GM12878 (cell line): ENCODE measurements at regions not wholly inside any gene's neighbourhood (a gene's known extent, or its start where the extent isn't known, plus 50 kb on each side); places are given as distances from the start of the nearest gene placed in this dataset.

Experiments used
- ATAC-seq: fragments of 200-7000 bp; cut with Tn5 transposase; 3 replicates; pipeline ENCODE4 v1.9.1; 2020; ENCODE audit warnings: mild to moderate bottlenecking, moderate library complexity
- BruUV-seq: library from RNA; stranded (reverse); fragments of 400-500 nt; replicated peaks from 2 replicates; lab custom pipeline; 2021; lab: Mats Ljungman, UMichigan
- CTCF ChIA-PET: fragments of 300-600 bp; sonication (Branson Sonifier 250); formaldehyde crosslinking; extraction: SDS; loops from one replicate; lab custom pipeline; 2021; ENCODE audit warnings: inconsistent platforms; lab: Yijun Ruan, JAX
- POLR2A ChIA-PET: fragments of 350-600 bp; formaldehyde crosslinking; extraction: SDS; loops from one replicate; lab custom pipeline; 2021; ENCODE audit warnings: inconsistent platforms; lab: Charles Lee
- RAD21 ChIA-PET: fragments of 300-600 bp; sonication (Branson Sonifier 250); formaldehyde crosslinking; loops from one replicate; lab custom pipeline; 2023; ENCODE audit warnings: antibody characterized with exemption; ENCODE audit not compliant: unreplicated experiment; lab: Charles Lee
- SMC1A ChIA-PET: fragments of 300-600 bp; sonication (Branson Sonifier 250); formaldehyde crosslinking; loops from one replicate; lab custom pipeline; 2023; ENCODE audit not compliant: unreplicated experiment, uncharacterized antibody; lab: Charles Lee
- DNase-seq: peaks from one replicate; pipeline ENCODE4 v3.0.0-alpha.2; 2011; ENCODE audit warnings: low read depth, low spot score
- FAIRE-seq: peaks from 3 replicates; lab custom pipeline; 2011; peaks lifted over from hg19 to GRCh38; lab: Jason Lieb, UNC
- H2AFZ ChIP-seq: 2 replicates; pipeline ENCODE4 v1.6.0; 2011; ENCODE audit warnings: low read depth, low read length, control low read depth; ENCODE audit not compliant: control insufficient read depth
- H3K27ac ChIP-seq: 2 replicates; pipeline ENCODE4 v1.5.1; 2011; ENCODE audit warnings: control low read depth; ENCODE audit not compliant: control insufficient read depth, insufficient read depth
- H3K27me3 ChIP-seq, 2 experiments: replicated peaks in 1 of 2; 2 replicates each; pipeline versions ENCODE4 v1.6.0 to v1.6.1; 2011; ENCODE audit warnings: low read length in 1 of 2; ENCODE audit not compliant: control insufficient read depth in 2 of 2, insufficient read depth in 2 of 2
- H3K36me3 ChIP-seq, 2 experiments: 2 replicates each; pipeline ENCODE4 v1.5.1; 2011; ENCODE audit warnings: low read length in 1 of 2; ENCODE audit not compliant: control insufficient read depth in 2 of 2, insufficient read depth in 2 of 2
- H3K4me1 ChIP-seq: 2 replicates; pipeline ENCODE4 v1.6.1; 2011; ENCODE audit warnings: mild to moderate bottlenecking, low read length, moderate library complexity, mixed read lengths; ENCODE audit not compliant: control insufficient read depth, insufficient read depth
- H3K4me2 ChIP-seq: 2 replicates; pipeline ENCODE4 v1.6.0; 2011; ENCODE audit warnings: control low read depth; ENCODE audit not compliant: control insufficient read depth, insufficient read depth
- H3K4me3 ChIP-seq: fragments of 200-600 bp; sonication (generic); 2 replicates; pipeline ENCODE4 v1.5.1; 2016
- H3K79me2 ChIP-seq: 2 replicates; pipeline ENCODE4 v1.6.0; 2011; ENCODE audit warnings: low read length; ENCODE audit not compliant: control insufficient read depth, insufficient read depth
- H3K9ac ChIP-seq: 2 replicates; pipeline ENCODE4 v1.8.0; 2011; ENCODE audit warnings: low read length, control low read depth, mixed read lengths; ENCODE audit not compliant: control insufficient read depth, insufficient read depth
- H3K9me3 ChIP-seq: replicated peaks from 3 replicates; pipeline ENCODE4 v1.5.1; 2011; ENCODE audit warnings: mild to moderate bottlenecking, low read length; ENCODE audit not compliant: control insufficient read depth, insufficient read depth
- H4K20me1 ChIP-seq: 2 replicates; pipeline ENCODE4 v1.6.0; 2011; ENCODE audit not compliant: control insufficient read depth, insufficient read depth
- BMI1 ChIP-seq: fragments of 450-650 bp; IDR thresholded peaks from 2 replicates; pipeline ENCODE4 v1.6.1; 2016; ENCODE audit warnings: mild to moderate bottlenecking, moderate library complexity, borderline replicate concordance
- E4F1 ChIP-seq: fragments of 450-650 bp; IDR thresholded peaks from 2 replicates; pipeline ENCODE4 v1.6.1; 2018; ENCODE audit warnings: borderline replicate concordance, mild to moderate bottlenecking; ENCODE audit not compliant: partially characterized antibody
- EZH2 ChIP-seq: IDR thresholded peaks from 2 replicates; pipeline ENCODE4 v1.6.1; 2012; ENCODE audit warnings: low read depth, mild to moderate bottlenecking, control low read depth, inconsistent platforms, low read length, borderline replicate concordance; ENCODE audit not compliant: control insufficient read depth
- NRF1 ChIP-seq: conservative IDR thresholded peaks from 2 replicates; pipeline ENCODE4 v1.6.1; 2011; ENCODE audit warnings: mild to moderate bottlenecking, low read depth, low read length, improper control_type of control experiment
- RAD21 ChIP-seq: IDR thresholded peaks from 2 replicates; pipeline ENCODE4 v1.6.1; 2011; ENCODE audit warnings: mild to moderate bottlenecking, low read depth, low read length, moderate library complexity; ENCODE audit not compliant: insufficient read depth
- SIN3A ChIP-seq: IDR thresholded peaks from 2 replicates; pipeline ENCODE4 v1.6.1; 2012; ENCODE audit warnings: low read depth, low read length, improper control_type of control experiment
- SUZ12 ChIP-seq: fragments of 200-600 bp; sonication (generic); IDR thresholded peaks from one replicate; pipeline ENCODE4 v1.6.1; 2018; ENCODE audit warnings: antibody characterized with exemption, mild to moderate bottlenecking; ENCODE audit not compliant: unreplicated experiment
- YBX1 ChIP-seq: fragments of 450-650 bp; IDR thresholded peaks from 2 replicates; pipeline ENCODE4 v1.6.1; 2016; ENCODE audit warnings: antibody characterized with exemption
- WGBS: methylation state at CpG from one replicate; pipeline ENCODE4 v1.1.6; 2016; ENCODE audit warnings: low lambda C conversion rate; ENCODE audit not compliant: insufficient replicate concordance, insufficient coverage; ENCODE audit errors: missing lambda C conversion rate; 5-methylcytosine and 5-hydroxymethylcytosine counted together
- in situ Hi-C: fragments of 300-500 bp; cut with MboI; formaldehyde crosslinking; loops from 9 replicates; pipeline ENCODE4 v1.14.3; 2018; ENCODE audit warnings: mixed read lengths
- intact Hi-C: fragments of 100-400 bp; cut with micrococcal nuclease; formaldehyde crosslinking; loops from one replicate; pipeline ENCODE4 v1.14.2; 2022; ENCODE audit not compliant: unreplicated experiment
- TF ChIP-seq, protein P1 (sequence below): fragments of 450-650 bp; formaldehyde crosslinking; IDR thresholded peaks from 2 replicates; pipeline ENCODE4 v1.4.0; 2022; ENCODE audit warnings: mild to moderate bottlenecking, moderate library complexity

GRCh38 chr5:30596495-30597064 lies 596.9 kb upstream of the CDH6 start:
- POLR2A ChIA-PET = no interaction called here
- Histone ChIP-seq H4K20me1 (no peaks in the 10 kb centered on the region), H3K79me2 (no peaks in the 10 kb centered on the region), H3K27ac (no peak overlapping the region), H3K9me3 (no peaks in the 10 kb centered on the region), H3K27me3 (no peaks in the 10 kb centered on the region), H2AFZ (no peak overlapping the region), H3K9ac (no peak overlapping the region), H3K36me3 (no peaks in the 10 kb centered on the region), H3K4me2 (no peak overlapping the region), H3K4me1 (no peaks in the 10 kb centered on the region), H3K4me3 (no peak overlapping the region)
- FAIRE-seq = no peak
- CTCF ChIA-PET = no interaction called here
- RAD21 ChIA-PET = no interaction called here
- TF ChIP-seq BMI1 (no peak), E4F1 (no peak), YBX1 (no peak), SIN3A (no peak), EZH2 (no peak), RAD21 (no peak), SUZ12 (no peak), NRF1 (no peak)
- TF ChIP-seq, protein P1, sequence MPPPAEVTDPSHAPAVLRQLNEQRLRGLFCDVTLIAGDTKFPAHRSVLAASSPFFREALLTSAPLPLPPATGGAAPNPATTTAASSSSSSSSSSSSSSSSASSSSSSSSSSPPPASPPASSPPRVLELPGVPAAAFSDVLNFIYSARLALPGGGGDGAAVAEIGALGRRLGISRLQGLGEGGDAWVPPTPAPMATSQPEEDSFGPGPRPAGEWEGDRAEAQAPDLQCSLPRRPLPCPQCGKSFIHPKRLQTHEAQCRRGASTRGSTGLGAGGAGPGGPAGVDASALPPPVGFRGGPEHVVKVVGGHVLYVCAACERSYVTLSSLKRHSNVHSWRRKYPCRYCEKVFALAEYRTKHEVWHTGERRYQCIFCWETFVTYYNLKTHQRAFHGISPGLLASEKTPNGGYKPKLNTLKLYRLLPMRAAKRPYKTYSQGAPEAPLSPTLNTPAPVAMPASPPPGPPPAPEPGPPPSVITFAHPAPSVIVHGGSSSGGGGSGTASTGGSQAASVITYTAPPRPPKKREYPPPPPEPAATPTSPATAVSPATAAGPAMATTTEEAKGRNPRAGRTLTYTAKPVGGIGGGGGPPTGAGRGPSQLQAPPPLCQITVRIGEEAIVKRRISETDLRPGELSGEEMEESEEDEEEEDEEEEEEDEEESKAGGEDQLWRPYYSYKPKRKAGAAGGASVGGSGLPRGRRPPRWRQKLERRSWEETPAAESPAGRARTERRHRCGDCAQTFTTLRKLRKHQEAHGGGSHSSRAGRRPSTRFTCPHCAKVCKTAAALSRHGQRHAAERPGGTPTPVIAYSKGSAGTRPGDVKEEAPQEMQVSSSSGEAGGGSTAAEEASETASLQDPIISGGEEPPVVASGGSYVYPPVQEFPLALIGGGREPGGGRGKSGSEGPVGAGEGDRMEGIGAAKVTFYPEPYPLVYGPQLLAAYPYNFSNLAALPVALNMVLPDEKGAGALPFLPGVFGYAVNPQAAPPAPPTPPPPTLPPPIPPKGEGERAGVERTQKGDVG (CRISPR knock-in tag) = no peak
- 11% methylated on average over 3 of the region's 3 CpGs for WGBS
- intact Hi-C loops = no loop called here
- no peak for DNase-seq
- SMC1A ChIA-PET = no interaction called here
- no peak for ATAC-seq
- in situ Hi-C loops = no loop called here
- no TSS peak for BruUV-seq
